ENCODE measurements at regions not wholly inside any gene's neighbourhood (a gene's known extent, or its start where the extent isn't known, plus 50 kb on each side); places are given as distances from the start of the nearest gene placed in this dataset.

- TF ChIP-seq ZNF274 (IDR thresholded peaks at IDR 0.05; ENCODE audit: insufficient read depth, insufficient read length) (no peak), E2F4 (IDR thresholded peaks at IDR 0.05; ENCODE audit: low read depth, low read length) (no peak), MXI1 (IDR thresholded peaks at IDR 0.05; ENCODE audit: low read depth, low read length) (no peak), EZH2 (IDR thresholded peaks at IDR 0.05; ENCODE audit: borderline replicate concordance, control insufficient read depth, low read depth, low read length) (no peak), ETV6 (conservative IDR thresholded peaks at IDR 0.05 in 1 of 2, IDR thresholded peaks at IDR 0.05 in 1 of 2; ENCODE audit: borderline replicate concordance in 1 of 2, low read depth in 1 of 2) (no peak), CTCF (IDR thresholded peaks at IDR 0.05 in 2 of 3, conservative IDR thresholded peaks at IDR 0.05 in 1 of 3; ENCODE audit: control insufficient read depth in 2 of 3, extremely low read depth in 1 of 3, insufficient read depth in 1 of 3, low read depth in 3 of 3, low read length in 3 of 3) (no peak), NBN (IDR thresholded peaks at IDR 0.05) (no peak)
Observed at GRCh38 chr18:34548120-34548972, 161.8 kb upstream of the DTNA start.

Data from GM12878 (cell line).